Stimulated activated CD4-positive, alpha-beta T cell treated with anti-CD3 and anti-CD28 coated beads, Interleukin-4, amount 100 ng/mL, for 48 hours (primary cell): ENCODE measurements at regions not wholly inside any gene's neighbourhood (a gene's known extent, or its start where the extent isn't known, plus 50 kb on each side); places are given as distances from the start of the nearest gene placed in this dataset.
A peak's percentile ranks its signal among the peaks of the same experiment; 100 is the strongest.

Experiments used
- DNase-seq, 2 donors: peaks; one replicate each; pipeline ENCODE4 v3.0.0-alpha.2; 2020; ENCODE audit warnings: low read depth in 2 of 2

DNA sequence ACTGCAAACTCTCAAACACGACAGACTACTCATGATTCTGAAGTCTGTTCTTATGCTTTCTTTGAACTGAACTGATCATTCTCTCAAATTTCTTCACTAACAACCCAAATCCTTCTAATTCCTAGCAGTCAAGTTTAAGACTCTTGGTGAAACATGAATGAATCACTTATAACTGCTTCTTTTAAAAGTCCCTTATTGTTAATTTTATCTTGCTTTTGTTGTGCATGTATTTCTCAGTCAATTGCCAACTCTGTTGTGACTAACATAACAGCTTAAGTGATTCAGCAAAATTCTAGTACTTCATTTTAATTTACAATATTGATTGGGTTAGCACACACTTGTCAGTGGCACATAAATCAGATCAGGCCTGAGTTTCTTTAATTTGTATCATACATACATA is 357.0 kb upstream of the FSIP2 start:
- DNase-seq, result no peak

DNA sequence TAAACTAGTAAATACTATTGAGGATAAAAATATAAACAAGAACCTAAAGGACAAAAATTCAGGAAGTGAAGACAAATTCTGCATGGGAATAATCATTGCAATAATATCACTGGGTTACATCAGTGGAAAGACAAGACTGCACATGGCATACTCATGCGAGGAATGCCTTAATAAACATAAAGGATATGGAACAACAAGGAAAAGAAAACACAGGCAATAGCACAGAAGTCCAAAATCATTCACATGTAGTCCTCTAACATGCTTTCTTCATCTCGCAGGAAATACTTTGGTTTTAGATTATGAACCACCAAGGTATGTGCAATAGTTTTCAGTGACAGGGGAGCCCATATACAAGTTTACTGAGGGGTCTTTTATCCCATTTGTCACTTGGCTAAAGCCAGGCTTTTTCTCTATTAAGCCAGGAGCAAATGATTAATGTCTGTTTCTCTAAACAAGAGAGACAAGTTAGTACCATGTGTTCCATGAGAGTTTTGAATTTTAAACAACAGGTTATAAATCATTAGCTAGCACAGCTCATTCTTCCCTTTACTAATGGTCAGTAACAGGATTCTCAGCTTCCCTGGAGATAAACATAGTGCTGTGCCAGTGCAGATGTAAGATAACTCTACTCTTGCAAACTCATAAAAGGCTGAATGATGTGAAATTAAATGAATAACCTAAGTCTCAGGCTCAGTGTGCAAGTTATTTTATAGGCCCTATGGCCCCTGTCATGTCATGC is 353.6 kb upstream of the FSIP2 start:
- no peak for DNase-seq

GRCh38 chr2:185388226-185388625 is 350.4 kb upstream of the FSIP2 start:
- DNase-seq, result no peak

DNA sequence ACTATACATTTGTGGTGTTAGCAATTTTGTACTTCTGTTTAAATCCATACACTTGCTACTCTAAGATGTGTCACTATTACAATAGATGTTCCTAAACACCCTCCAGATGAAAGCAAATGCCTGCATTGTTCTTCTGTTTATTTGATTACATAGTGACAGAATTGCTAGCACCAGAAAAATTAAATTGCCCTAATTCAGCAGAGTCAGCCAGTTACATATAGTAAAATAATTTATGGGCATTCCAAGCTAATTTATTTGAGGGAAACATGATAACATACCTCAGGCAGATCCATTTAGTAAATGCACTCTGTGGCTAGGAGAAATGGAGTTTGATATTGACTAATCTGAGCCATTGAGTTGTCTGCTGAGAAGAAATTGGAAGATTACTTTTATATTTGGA is 347.1 kb upstream of the FSIP2 start:
- no peak for DNase-seq

- no peak for DNase-seq
Measured at GRCh38 chr2:185393091-185393490, 345.5 kb upstream of the FSIP2 start.

DNA sequence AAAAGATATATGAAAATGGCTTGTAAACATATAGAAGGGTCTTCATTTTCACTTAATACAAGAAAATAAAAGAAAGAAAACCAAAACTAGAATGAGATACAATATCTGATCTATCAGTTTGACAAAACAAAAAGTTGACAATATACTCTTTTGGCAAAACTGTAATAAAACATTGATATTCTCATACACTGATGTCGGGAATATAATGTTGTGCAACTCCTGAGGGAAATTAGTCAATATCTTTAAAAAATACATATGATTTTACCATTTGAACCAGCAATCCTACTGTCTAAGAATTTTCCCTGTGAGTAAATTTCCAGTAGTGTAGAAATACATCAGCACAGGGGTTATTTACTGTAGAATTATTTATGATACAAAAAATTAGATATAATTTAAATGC is 336.1 kb upstream of the FSIP2 start:
- DNase-seq, result no peak

GRCh38 chr2:185404578-185404977 is 334.0 kb upstream of the FSIP2 start:
- no peak for DNase-seq

DNA sequence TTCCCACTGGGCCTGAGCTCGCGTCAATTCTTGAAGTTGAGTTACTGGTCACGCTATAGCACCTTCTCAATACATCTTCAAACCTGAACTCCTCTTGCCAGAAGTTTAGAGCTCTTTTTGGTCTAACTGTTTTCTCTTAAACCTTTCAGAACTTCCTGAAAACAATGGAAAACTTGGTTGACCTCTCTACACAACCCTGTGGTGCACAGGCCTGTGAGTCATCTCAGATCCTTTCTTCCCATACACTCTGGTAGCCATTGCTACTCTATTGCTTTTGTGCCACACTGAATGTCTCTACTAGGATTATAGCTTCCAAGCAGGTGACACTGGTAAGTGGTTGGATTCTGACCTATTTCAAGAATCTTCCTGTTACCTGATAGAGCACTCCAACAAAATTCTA is 321.5 kb upstream of the FSIP2 start:
- DNase-seq, result no peak

DNA sequence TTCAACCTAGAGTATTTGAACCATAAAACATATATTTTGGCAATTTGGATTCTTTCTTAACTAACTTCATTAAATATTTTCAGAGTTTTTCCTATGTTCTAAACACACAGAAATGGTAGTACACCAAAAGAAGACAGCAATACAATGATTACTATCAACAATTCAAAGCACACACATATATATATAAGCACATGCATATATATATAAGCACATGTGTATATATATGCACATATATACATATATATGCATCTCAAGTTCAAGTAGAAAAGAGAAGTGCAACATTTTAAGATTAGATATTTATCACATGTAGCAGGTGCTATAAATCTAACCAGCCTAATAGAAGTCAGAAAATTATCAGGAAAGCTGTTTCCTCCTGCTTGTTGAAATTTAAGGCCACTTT is 320.9 kb upstream of the FSIP2 start:
- DNase-seq, result no peak

DNA sequence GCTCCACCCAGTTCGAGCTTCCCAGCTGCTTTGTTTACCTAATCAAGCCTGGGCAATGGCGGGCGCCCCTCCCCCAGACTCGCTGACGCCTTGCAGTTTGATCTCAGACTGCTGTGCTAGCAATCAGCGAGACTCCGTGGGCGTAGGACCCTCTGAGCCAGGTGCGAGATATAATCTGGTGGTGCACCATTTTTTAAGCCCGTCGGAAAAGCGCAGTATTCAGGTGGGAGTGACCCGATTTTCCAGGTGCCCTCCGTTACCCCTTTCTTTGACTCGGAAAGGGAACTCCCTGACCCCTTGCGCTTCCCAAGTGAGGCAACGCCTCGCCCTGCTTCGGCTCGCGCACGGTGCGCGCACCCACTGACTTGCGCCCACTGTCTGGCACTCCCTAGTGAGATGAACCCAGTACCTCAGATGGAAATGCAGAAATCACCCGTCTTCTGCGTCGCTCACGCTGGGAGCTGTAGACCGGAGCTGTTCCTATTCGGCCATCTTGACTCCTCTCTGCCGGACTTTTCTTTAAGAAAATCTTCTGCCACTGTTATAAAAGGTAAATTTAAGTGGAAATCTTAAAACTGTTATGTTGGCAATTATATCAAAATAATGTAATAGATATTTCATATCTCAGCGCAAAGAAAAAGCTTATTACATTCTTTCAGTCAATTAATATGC is 313.5 kb upstream of the FSIP2 start:
- DNase-seq, result peak in 1 of 2 donors; percentile 0

- DNase-seq, result no peak
Measured at GRCh38 chr2:185428000-185428399, 310.6 kb upstream of the FSIP2 start.

DNA sequence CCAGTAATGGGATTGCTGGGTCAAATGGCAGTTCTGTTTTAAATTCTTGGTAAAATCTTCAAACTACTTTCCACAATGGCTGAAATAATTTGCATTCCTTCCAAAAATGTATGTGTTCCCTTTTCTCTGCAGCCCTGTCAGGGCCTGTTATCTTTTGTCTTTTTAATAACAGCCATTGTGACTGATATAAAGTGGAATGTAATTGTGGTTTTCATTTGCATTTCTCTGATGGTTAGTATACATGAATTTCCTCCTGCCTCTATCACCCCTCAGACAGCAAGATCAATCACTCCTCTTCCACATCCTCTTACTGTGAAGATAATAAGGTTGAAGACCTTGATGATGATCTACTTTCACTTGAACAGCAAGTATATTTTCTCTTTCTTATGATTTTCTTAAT is 304.8 kb upstream of the FSIP2 start:
- no peak for DNase-seq

- no peak for DNase-seq
Measured at GRCh38 chr2:185436787-185437372, 301.7 kb upstream of the FSIP2 start.

DNA sequence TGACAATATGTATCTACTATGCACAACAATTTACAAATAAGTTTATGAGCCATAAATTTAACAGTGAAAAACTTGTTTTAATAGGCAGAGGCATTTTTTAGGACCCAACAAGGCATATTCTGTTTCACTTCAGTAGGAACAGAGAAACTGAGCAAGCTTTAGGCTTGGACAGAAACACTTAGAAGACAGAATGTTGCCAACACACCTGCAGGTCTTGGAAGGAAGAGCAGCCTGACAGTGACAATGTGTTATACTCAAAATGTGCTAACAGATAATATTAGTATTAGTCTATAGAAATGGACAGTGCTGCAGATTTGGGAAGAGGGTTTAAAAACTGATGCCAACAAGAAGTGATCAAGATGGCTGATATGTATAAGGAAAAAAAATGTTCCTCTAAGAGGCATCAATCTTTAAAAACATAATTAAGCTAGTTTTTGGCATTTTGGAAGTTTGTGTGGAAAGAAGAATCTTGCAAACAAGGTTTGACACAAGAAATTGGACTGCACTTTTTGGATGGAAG is 297.1 kb upstream of the FSIP2 start:
- DNase-seq, result no peak

DNA sequence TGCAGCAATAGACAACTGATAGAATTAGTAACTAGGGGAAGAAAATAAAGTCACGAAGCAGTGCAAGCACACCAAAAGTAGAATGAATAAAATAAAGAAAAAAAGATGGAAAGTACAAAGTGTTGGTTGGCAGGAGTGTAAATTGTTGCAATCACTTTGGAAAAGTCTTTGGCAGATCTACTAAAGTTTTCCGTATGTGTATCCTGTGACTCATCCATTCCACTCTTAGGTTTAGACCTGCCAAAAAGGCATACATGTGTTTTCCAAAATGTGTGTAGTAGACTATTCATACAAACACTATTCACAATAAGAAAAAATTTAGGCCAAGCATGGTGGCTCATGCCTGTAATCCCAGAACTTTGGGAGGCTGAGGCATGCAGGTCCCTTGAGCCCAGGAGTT is 282.1 kb upstream of the FSIP2 start:
- DNase-seq, result no peak

DNA sequence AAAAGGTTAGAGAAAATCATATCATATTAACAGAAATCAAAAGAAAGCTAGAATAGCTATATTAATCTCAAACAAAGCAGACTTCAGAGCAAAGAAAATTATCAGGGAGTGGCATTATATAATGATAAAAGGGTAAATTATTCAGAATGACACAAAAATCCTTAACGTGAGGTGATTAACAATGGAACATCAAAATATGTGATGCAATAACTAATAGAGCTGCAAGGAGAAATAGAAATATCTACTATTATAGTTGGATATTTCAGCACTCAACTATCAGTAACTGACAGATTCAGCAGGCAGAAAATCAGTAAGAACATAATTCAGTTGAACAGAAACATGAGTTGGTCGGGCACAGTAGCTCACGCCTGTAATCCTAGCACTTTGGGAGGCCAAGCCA is 275.1 kb upstream of the FSIP2 start:
- no peak for DNase-seq

GRCh38 chr2:185466915-185467314 is 271.7 kb upstream of the FSIP2 start:
- no peak for DNase-seq

DNA sequence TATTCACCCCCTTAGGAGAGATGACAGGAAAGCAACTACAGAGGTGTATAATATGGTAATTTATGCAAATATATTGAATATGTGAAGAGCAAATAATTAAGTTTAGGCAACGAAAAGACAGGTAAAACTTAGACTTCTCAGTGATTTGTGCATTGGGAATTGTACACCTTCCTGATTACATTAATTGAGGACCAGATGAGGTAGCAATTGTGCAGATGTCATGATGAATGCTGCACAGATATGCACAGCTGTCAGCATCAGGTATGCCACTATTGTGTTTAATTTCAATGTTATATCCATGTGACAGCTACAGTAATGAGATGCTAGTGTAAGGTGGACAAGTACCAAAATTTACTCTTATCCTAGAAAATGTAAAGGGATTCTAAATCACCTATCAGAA is 267.2 kb upstream of the FSIP2 start:
- no peak for DNase-seq

DNA sequence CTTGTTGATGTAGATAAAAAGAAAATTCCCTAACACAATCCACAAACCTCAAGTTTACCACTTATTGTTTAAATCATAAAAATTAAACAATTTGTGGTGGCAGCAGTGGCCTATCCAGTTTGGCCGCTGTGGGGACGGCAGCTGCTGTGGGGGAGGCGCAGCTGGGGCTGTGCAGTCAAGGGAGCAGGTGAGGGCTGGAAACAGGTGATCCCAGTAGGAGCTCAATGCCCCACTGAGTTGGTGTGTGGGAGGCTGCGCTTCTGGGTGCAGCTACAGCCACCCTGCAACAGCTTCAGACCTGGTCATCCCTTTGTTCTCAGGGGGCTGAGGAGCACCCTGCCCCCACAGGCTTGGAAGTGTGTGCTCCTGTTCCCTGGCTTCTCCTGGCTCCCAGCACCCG is 266.0 kb upstream of the FSIP2 start:
- no peak for DNase-seq

DNA sequence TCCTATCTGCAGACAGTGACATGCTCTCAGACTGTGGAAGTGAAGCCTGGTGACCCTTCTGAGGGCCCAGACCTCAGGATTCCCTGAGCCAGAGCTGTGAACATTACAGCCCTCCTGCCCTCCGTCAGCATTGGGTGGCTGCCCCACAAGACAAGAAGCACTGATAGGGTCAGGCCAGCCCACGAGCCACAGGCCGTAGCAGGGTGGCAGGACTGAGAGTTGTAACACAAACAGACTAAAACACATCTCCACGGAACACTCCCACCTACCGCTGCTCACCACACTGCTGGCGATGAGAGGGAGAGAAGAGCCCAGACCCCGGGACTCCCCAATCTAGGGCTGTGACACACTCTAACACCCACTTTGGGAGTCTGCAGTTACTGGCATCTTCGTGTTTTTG is 264.8 kb upstream of the FSIP2 start:
- DNase-seq, result no peak

GRCh38 chr2:185475914-185476313 is 262.7 kb upstream of the FSIP2 start:
- DNase-seq, result no peak

- no peak for DNase-seq
Measured at GRCh38 chr2:185477452-185477851, 261.2 kb upstream of the FSIP2 start.

- DNase-seq, result no peak
Measured at GRCh38 chr2:185484602-185485001, 254.0 kb upstream of the FSIP2 start.
